Stimulated activated naive CD4-positive, alpha-beta T cell treated with Interleukin-2 at 50 U/mL for 16 hours (primary cell): ENCODE measurements at regions not wholly inside any gene's neighbourhood (a gene's known extent, or its start where the extent isn't known, plus 50 kb on each side); places are given as distances from the start of the nearest gene placed in this dataset.
"Not testable (repeated sequence)": the region's sequence is repeated elsewhere in the genome, so short reads cannot be mapped to it uniquely, and the experiment has no call there.

Experiments used
- DNase-seq: peaks from one replicate; lab custom pipeline; 2025; lab: John Stamatoyannopoulos, UW

- no peak for DNase-seq
These were observed 124.3 kb upstream of the RASGEF1B start for GRCh38 chr4:81595798-81596610.

DNA sequence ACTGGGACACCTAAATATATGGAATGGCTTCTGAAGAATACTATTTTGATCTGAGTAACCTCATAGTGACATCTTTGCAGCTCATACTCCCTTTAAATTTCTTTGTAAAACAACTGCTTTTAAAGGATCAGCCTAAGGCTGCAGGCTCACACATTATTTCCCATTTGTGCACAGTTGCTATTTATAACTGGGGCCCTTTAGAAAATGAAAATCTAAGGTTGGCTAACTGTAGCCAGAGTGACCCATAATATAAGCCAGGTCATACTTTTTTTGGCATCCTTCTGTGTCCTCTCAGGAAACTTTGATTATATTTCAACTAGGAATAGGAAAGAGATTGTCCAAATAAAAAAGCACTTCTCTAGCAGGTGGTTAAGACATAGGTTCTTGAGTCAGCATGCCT is 123.6 kb upstream of the RASGEF1B start:
- no peak for DNase-seq

GRCh38 chr4:81594490-81595159 is 122.9 kb upstream of the RASGEF1B start:
- no peak for DNase-seq

- no peak for DNase-seq
These were observed 121.0 kb upstream of the RASGEF1B start for GRCh38 chr4:81592701-81593100.

DNA sequence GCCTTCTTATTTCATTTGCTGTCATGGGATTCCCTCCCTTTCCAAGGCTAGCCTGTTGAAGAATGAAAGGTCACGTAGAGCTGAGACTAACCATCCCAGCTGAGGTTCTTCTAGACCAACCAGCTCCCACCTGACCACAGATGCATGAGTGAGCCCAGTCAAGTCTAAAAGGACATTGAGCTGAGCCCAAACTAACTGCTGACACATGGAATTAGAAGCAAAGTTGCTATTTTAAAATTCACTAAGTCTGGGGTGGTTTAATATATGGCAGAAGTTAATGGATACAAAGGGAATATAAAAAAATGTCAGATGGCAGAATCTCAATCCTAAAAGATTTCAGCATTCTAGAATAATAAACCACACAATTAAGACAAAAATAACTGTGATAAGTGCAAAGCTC is 118.9 kb upstream of the RASGEF1B start:
- DNase-seq, result no peak

DNA sequence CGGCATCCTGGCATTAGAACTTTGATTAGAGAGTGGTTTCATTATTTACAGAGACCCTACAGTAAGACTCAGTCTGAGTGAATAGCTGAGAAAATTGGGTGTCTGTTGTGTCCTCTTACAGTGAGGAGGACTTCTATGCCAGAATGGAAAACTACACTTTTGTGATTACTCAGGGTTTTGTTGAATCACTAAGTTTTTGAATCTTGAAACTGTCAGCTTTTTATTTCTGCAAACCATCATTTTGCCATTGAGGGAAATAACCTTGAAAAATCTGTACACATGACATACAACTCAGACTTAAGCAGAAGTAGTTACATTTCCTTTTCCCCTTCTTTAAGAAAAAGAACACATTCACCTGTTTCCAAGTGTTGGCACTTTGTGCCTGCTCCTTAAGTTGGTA is 117.6 kb upstream of the RASGEF1B start:
- no peak for DNase-seq

- DNase-seq, result no peak
These were observed 115.0 kb upstream of the RASGEF1B start for GRCh38 chr4:81586706-81587105.

DNA sequence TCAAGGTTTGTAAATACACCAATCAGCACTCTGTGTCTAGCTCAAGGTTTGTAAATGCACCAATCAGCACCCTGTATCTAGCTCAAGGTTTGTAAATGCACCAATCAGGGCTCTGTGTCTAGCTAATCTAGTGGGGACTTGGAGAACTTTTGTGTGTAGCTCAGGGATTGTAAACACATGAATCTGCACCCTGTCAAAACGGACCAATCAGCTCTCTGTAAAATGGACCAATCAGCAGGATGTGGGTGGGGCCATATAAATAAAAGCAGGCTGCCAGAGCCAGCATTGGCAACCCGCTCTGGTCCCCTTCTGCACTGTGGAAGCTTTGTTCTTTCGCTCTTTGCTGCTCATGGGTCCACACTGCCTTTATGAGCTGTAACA is 109.3 kb upstream of the RASGEF1B start:
- not testable (repeated sequence) for DNase-seq

- DNase-seq, result no peak
These were observed 108.8 kb upstream of the RASGEF1B start for GRCh38 chr4:81580346-81580993.

DNA sequence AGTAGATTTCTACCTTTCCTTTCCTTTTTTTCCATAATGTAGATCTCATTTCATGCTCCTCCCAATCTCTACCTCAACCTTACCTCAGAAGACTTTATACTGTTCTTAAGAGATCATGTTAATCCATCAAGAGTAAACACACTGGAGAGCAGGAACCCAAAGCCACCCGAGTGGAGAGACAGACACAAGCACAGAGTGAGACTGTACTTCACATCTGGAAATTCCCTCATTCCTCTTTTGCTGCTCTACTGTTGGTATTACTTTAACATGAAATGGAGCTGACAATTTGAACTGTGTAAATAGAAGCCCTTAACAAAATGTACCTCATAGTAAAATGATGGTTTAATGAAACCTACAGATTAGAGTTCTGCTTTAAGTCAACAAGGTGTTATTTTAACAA is 105.7 kb upstream of the RASGEF1B start:
- no peak for DNase-seq

- DNase-seq, result no peak
These were observed 103.3 kb upstream of the RASGEF1B start for GRCh38 chr4:81574991-81575390.

DNA sequence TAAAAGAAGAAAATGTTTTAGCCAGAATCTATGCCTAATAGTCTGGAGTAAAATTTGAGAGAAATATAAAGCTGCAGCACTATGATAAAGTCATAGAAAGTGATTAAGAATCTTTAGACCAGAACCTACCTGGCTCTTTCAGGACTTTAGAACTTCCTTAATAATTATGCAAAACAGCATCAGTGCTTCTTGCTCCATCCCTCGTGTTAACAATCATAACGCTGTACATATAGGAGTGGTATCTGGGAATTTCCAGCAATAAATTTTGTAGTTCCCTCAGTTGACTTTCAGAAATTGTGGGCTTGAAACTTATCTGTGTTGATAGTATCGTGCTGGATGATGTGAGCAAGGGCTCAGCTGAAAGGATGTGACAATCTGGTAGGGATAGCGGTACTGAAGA is 102.1 kb upstream of the RASGEF1B start:
- DNase-seq, result no peak

- no peak for DNase-seq
These were observed 100.7 kb upstream of the RASGEF1B start for GRCh38 chr4:81572402-81572801.

DNA sequence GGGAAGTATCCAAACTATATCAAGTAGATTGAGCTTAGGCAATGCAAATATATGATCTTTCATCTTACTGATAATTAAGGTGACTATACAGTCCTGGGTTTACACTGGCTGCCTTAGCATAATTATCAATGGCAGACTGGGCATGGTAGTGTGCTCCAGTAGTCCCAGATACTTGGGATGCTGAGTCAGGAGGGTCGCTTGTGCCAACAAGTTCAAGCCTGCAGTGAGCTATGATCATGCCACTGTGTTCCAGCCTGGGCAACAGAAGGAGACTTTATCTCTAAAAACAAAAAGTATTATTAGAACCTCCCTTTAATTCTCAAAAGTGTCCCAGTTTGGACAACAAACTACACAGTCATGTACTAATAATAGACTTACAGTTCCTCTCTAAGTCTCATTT is 99.4 kb upstream of the RASGEF1B start:
- no peak for DNase-seq

DNA sequence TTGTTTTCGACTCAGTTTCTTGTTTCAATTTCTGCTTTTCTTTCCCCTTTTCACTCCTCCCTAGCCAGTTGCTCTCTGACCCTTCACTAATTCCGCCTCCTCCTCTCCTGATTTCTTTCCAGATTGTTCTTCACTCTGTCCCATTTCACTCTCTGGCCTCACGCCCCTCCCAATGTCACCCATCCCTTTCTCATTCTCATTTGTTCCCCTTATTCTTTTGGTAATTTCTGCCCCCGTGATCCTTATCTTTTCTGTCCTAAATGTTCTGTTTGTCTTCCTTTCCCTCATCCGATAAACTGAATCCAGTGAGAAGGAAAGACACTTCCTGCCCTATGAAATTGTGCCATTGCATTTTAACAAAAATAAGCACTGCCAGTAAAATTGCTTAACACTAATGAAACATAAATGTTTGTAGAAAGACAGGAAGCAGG is 94.5 kb upstream of the RASGEF1B start:
- DNase-seq, result no peak

- no peak for DNase-seq
These were observed 93.6 kb upstream of the RASGEF1B start for GRCh38 chr4:81565142-81565870.

- DNase-seq, result no peak
These were observed 92.3 kb upstream of the RASGEF1B start for GRCh38 chr4:81564025-81564424.

DNA sequence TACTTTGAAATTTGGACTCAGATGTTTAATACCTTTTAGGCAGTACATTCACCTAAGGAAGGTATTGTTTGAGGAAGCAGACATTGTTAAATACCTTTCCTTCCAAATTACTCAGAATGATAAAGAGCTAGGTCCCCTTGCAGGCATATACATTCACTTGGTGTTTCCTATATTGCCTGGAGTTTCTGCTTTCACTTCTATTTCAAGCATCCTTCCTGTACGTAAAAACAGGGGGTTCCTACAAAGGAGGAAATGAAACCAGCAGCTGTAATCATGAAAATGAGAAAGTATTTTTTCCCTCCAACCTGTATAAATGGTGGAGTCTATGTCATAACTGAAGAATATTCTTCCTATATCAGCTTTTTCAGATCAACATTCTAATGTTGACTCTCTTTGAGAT is 90.4 kb upstream of the RASGEF1B start:
- no peak for DNase-seq

GRCh38 chr4:81557306-81557705 is 85.6 kb upstream of the RASGEF1B start:
- no peak for DNase-seq

- DNase-seq, result no peak
These were observed 83.8 kb upstream of the RASGEF1B start for GRCh38 chr4:81555489-81555888.

GRCh38 chr4:81552086-81552485 is 80.4 kb upstream of the RASGEF1B start:
- DNase-seq, result no peak

GRCh38 chr4:81550388-81550859 is 78.7 kb upstream of the RASGEF1B start:
- DNase-seq, result no peak
